GM21447 (cell line): ENCODE measurements at regions not wholly inside any gene's neighbourhood (a gene's known extent, or its start where the extent isn't known, plus 50 kb on each side); places are given as distances from the start of the nearest gene placed in this dataset.
A peak's percentile ranks its signal among the peaks of the same experiment; 100 is the strongest.
"Not testable (repeated sequence)": the region's sequence is repeated elsewhere in the genome, so short reads cannot be mapped to it uniquely, and the experiment has no call there.

ENCODE experiments used
- ATAC-seq: cut with Tn5 transposase; IDR thresholded peaks from one replicate; pipeline ENCODE4 v1.9.1; 2021; ENCODE audit not compliant: unreplicated experiment

GRCh38 chrX:140074851-140075250 is 109.5 kb upstream of the CXorf66 start:
- not testable (repeated sequence) for ATAC-seq

GRCh38 chrX:140071037-140071436 is 105.7 kb upstream of the CXorf66 start:
- no peak for ATAC-seq

- no peak for ATAC-seq
Observed at GRCh38 chrX:140065961-140066662, 100.8 kb upstream of the CXorf66 start.

- ATAC-seq: no peak
Observed at GRCh38 chrX:140064993-140065392, 99.7 kb upstream of the CXorf66 start.

GRCh38 chrX:140057001-140057411 is 91.7 kb upstream of the CXorf66 start:
- peak; percentile 95 for ATAC-seq

- ATAC-seq: no peak
Observed at GRCh38 chrX:140053846-140054245, 88.5 kb upstream of the CXorf66 start.

- no peak for ATAC-seq
Observed at GRCh38 chrX:140050906-140051305, 85.6 kb upstream of the CXorf66 start.

- ATAC-seq: no peak
Observed at GRCh38 chrX:140040386-140040785, 75.1 kb upstream of the CXorf66 start.

- ATAC-seq: no peak
Observed at GRCh38 chrX:140038842-140039241, 73.5 kb upstream of the CXorf66 start.

GRCh38 chrX:140034916-140035315 is 69.6 kb upstream of the CXorf66 start:
- ATAC-seq: no peak

- no peak for ATAC-seq
Observed at GRCh38 chrX:140022482-140022881, 57.2 kb upstream of the CXorf66 start.

GRCh38 chrX:140019134-140019533 is 53.8 kb upstream of the CXorf66 start:
- ATAC-seq: not testable (repeated sequence)
